Retinal pigment epithelial cell (primary cell): ENCODE measurements at regions not wholly inside any gene's neighbourhood (a gene's known extent, or its start where the extent isn't known, plus 50 kb on each side); places are given as distances from the start of the nearest gene placed in this dataset.
"Not testable (repeated sequence)": the region's sequence is repeated elsewhere in the genome, so short reads cannot be mapped to it uniquely, and the experiment has no call there.

Experiments used
- DNase-seq: peaks from one replicate; pipeline ENCODE4 v3.0.0-alpha.2; 2010; ENCODE audit warnings: low read depth
- H3K4me3 ChIP-seq: 2 replicates; pipeline ENCODE4 v1.5.1; 2011; ENCODE audit warnings: mild to moderate bottlenecking, low read length, control low read depth, moderate library complexity
- TF ChIP-seq, protein P1 (sequence below): conservative IDR thresholded peaks from 2 replicates; pipeline ENCODE4 v1.5.1; 2011; ENCODE audit warnings: low read depth, low read length, control low read depth, inconsistent platforms

DNA sequence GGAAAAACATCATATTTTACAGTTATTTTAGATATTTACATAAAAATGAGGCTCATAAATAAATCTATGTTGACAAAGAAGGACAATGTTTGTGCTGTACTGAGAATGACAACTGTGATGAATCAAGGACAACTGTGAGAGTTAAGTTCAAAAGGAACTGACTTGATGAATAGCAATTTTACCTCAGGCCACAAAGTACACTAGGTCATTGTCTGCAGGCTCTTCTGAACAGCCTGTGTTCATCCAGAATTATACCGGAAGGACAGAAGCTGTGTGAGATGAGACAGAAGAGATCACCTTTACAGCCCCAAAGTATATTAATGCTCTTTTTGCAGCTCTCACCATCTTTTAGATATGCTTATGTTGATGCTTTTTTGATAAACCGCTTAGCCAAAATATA lies 2375.5 kb upstream of the PCDH20 start:
- not testable (repeated sequence) for H3K4me3 ChIP-seq, DNase-seq

DNA sequence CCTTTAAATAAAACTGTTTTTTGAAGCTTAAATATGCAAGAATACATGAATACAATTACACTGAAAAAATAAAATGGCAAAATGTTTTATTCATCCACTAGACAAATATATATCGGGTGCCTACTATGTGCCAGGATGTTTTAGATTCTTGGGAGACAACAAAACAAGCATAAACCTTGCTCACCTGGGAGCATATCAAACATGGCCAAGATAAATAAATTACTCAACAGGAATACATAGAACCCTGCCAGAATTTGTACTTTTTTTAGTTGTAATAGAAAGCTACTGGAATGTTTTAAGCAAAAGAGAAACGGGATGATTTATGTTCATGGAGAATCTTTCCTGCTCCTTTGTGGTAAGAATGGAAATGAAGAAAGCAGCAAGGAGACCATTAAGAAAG lies 2358.5 kb upstream of the PCDH20 start:
- DNase-seq = no peak
- H3K4me3 ChIP-seq = no peak overlapping the region
- TF ChIP-seq, protein P1, sequence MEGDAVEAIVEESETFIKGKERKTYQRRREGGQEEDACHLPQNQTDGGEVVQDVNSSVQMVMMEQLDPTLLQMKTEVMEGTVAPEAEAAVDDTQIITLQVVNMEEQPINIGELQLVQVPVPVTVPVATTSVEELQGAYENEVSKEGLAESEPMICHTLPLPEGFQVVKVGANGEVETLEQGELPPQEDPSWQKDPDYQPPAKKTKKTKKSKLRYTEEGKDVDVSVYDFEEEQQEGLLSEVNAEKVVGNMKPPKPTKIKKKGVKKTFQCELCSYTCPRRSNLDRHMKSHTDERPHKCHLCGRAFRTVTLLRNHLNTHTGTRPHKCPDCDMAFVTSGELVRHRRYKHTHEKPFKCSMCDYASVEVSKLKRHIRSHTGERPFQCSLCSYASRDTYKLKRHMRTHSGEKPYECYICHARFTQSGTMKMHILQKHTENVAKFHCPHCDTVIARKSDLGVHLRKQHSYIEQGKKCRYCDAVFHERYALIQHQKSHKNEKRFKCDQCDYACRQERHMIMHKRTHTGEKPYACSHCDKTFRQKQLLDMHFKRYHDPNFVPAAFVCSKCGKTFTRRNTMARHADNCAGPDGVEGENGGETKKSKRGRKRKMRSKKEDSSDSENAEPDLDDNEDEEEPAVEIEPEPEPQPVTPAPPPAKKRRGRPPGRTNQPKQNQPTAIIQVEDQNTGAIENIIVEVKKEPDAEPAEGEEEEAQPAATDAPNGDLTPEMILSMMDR = no peak

DNA sequence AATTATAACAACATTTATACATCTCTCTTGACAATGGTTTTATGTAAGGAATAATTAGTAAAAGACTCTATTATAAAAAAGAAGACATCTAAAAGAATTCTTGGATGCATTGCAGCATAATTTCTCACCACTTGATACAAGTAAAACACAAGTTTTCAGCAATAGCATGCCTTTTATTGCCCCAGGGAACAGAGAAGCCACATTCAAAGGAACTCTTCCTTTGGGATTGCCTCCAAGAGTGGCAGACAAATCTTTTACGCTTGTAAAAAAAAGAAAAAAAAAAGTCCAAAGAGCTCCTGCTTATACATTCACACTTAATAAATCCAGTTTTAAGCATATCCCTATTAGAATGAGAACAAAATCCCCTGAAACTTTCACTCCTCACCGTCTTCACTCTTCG lies 2357.8 kb upstream of the PCDH20 start:
- TF ChIP-seq, protein P1 = no peak
- no peak for DNase-seq
- H3K4me3 ChIP-seq = no peak overlapping the region

DNA sequence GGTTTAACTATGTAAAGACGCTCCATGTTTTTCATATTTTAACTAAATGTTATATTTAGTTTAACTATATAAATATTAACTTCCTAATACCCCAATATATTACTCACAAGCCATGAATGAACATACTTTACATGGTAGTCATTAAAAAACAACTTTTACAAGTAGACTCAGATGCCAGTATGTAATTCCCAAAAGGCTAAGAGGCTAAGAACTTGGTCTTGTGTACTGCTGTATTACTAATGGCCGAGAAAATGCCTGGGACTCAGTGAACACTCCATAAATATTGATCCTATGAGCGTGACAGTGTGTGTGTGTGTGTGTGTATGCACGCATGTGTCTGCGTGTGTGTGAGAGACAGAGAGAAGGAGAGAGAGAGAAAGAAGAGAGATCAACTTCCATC lies 2342.0 kb upstream of the PCDH20 start:
- DNase-seq, H3K4me3 ChIP-seq: not testable (repeated sequence)

DNA sequence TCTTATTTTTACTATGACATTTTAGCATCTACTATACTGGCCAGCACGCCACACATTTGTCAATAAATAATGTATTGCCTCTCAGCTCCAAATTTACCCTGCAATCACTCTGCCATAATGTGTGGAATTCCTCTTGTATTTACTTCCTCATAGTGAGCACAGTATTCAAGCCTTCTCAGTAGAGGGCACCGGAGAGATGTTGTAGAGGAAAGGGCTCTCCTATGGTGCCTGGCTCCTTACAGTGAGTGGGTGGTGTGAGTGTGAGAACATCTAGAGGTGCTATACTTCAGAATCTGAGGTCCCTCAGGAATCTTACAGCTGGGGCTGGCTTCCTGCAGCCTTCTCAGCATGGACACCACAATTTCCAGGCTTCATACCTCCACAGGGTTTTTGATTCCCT lies 2334.2 kb upstream of the PCDH20 start:
- not testable (repeated sequence) for H3K4me3 ChIP-seq, DNase-seq

DNA sequence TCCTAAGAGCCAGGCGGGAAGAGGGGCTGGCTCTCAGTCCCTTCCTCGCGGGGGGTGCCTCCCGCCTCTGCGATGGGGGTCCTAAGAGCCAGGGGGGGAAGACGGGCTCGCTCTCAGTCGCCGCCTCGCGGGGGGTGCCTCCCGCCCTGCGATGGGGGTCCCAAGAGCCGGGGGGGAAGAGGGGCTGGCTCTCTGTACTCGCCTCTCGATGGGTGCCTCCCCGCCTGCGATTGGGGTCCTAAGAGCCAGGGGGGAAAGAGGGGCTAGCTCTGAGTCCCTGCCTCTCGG lies 2326.1 kb upstream of the PCDH20 start:
- not testable (repeated sequence) for DNase-seq, H3K4me3 ChIP-seq

DNA sequence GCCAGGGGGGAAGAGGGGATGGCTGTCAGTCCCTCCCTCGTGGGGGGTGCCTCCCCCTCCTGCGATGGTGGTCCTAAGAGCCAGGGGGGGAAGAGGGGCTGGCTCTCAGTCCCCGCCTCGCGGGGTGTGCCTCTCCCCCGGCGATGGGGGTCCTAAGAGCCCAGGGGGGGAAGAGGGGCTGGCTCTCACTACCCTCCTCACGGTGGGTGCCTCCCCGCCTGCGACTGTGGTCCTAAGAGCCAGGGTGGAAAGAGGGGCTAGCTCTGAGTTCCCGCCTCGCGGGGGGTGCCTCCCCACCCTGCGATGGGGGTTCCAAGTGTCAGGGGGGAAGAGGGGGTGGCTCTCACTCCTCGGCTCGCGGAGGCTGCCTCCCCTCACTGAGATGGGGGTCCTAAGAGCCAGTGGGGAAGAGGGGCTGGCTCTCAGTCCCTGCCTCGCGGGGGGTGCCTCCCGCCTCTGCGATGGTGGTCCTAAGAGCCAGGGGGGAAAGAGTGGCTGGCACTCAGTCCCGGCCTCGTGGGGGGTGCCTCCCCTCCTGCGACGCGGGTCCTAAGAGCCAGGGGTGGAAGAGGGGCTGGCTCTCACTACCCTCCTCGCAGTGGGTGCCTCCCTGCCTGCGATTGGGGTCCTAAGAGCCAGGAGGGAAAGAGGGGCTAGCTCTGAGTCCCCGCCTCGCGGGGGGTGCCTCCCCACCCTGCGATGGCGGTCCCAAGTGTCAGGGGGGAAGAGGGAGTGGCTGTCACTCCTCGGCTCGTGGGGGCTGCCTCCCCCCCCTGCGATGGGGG lies 2325.6 kb upstream of the PCDH20 start:
- H3K4me3 ChIP-seq = no peak overlapping the region

DNA sequence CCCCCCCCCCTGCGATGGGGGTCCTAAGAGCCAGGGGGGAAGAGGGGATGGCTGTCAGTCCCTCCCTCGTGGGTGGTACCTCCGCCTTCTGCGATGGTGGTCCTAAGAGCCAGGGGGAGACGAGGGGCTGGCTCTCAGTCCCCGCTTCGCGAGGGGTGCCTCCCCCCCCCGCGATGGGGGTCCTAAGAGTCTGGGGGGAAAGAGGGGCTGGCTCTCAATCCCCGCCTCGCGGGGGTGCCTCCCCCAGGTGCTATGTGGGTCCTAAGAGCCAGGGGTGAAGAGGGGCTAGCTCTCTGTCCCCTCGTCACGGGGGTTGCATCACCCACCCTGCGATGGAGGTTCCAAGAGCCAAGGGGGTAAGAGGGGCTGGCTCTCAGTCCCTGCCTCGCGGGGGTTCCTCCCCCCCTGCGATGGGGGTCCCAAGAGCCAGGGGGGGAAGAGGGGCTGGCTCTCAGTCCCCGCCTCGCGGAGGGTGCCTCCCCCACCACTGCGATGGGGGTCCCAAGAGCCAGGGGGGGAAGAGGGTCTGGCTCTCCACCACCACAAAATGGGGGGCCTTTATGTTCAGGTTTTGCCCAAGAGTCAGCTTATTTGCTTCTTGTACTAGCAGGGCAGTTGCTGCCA lies 2323.6 kb upstream of the PCDH20 start:
- H3K4me3 ChIP-seq, DNase-seq: not testable (repeated sequence)

More for the DNA sequence above, 2325.6 kb upstream of the PCDH20 start:
- no peak for DNase-seq
- TF ChIP-seq, protein P1 = no peak

DNA sequence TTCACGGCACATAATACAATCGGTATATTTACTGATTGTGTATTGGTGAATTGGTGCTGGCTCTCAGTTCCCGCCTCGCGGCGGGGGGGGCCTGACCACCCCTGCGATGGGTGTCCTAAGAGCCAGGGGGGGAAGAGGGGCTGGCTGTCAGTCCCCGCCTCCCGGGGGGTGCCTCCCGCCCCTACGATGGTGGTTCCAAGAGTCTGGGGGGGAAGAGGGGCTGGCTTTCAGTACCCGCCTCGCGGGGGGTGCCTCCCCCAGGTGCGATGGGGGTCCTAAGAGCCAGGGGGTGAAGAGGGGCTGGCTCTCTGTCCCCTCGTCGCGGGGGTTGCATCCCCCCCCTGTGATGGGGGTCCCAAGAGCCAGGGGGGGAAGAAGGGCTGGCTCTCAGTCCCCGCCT lies 2321.8 kb upstream of the PCDH20 start:
- no peak overlapping the region for H3K4me3 ChIP-seq
- TF ChIP-seq, protein P1 = no peak
- DNase-seq = no peak

DNA sequence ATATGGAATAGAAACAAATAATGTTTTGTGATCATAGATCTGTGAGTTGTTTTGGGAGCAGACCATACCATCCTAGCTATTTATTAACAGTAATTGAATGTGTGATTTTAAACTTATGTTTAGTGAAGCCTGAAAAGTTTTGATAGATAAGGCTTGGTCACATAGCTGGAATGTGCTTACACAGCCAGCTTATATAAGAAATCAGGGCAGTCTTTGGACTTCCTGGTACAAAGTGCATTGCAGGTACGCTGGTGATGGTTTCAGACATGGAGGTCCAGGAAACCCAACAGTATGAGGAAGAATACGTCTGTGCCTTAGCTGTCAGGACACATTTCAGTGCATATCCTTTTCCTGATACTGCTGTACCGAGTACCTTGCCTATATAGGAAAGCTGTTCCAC lies 2316.2 kb upstream of the PCDH20 start:
- peak; percentile 3 for DNase-seq
- H3K4me3 ChIP-seq = no peak overlapping the region
- TF ChIP-seq, protein P1 = no peak

DNA sequence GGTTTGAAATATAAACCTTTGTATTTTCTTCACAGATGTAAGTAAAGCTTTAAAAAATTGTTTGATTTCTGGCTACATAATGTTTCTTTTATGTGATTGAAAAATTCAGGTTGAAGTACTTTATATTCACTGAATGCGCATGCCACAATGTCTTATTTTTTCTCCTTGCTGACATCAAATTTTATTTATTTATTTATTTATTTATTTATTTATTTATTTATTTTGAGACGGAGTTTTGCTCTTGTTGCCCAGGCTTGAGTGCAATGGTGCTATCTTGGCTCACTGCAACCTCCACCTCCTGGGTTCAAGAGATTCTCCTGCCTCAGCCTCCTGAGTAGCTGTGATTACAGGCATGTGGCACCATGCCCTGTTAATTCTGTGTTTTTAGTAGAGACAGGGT lies 2296.5 kb upstream of the PCDH20 start:
- DNase-seq, H3K4me3 ChIP-seq: not testable (repeated sequence)
